SK-N-SH (cell line): ENCODE measurements at regions not wholly inside any gene's neighbourhood (a gene's known extent, or its start where the extent isn't known, plus 50 kb on each side); places are given as distances from the start of the nearest gene placed in this dataset.

ENCODE experiments used
- CTCF ChIA-PET: fragments of 300-600, 350-600 bp; formaldehyde crosslinking; extraction: SDS; loops from one replicate; lab custom pipeline; 2021; lab: Yijun Ruan, JAX
- POLR2A ChIA-PET: fragments of 350-600 bp; sonication (Branson Sonifier 250); formaldehyde crosslinking; extraction: SDS; loops from one replicate; lab custom pipeline; 2020; ENCODE audit warnings: antibody characterized with exemption, inconsistent platforms; lab: Yijun Ruan, JAX
- DNase-seq: peaks from one replicate; pipeline ENCODE4 v3.0.0; 2012
- H2AFZ ChIP-seq: fragments of 200-600 bp; sonication (generic); 2 replicates; pipeline ENCODE4 v1.8.1; 2016; ENCODE audit warnings: antibody characterized with exemption, mild to moderate bottlenecking, low read depth
- H3F3A ChIP-seq: fragments of 200-600 bp; sonication (generic); replicated peaks from 2 replicates; pipeline ENCODE3; 2016; ENCODE audit warnings: antibody characterized with exemption, mild to moderate bottlenecking; ENCODE audit not compliant: insufficient read depth
- H3K27ac ChIP-seq, 2 experiments: fragments of 200-500 bp in 1 of 2; fragments of 200-600 bp in 1 of 2; sonication (Bioruptor generic) in 1 of 2; sonication (generic), shearing (Covaris generic) in 1 of 2; 2 replicates each; pipeline versions ENCODE4 v1.5.1 to v1.6.1; 2014 to 2016; ENCODE audit warnings: low read depth in 2 of 2, inconsistent platforms in 1 of 2, low read length in 1 of 2, mild to moderate bottlenecking in 1 of 2, mixed read lengths in 1 of 2
- H3K27me3 ChIP-seq: fragments of 200-600 bp; sonication (generic), shearing (Covaris generic); 2 replicates; pipeline ENCODE4 v1.6.1; 2016; ENCODE audit warnings: mixed run types; ENCODE audit not compliant: insufficient read depth
- H3K36me3 ChIP-seq, 2 experiments: fragments of 200-500 bp in 1 of 2; fragments of 200-600 bp in 1 of 2; sonication (Bioruptor generic) in 1 of 2; sonication (generic) in 1 of 2; replicated peaks in 1 of 2; 2 replicates each; pipeline versions ENCODE3 to v1.5.1; 2014 to 2016; ENCODE audit warnings: low read length in 1 of 2, mild to moderate bottlenecking in 1 of 2; ENCODE audit not compliant: insufficient read depth in 2 of 2, control insufficient read depth in 1 of 2
- H3K4me1 ChIP-seq, 2 experiments: fragments of 200-500 bp in 1 of 2; fragments of 200-600 bp in 1 of 2; sonication (Bioruptor generic) in 1 of 2; sonication (generic), shearing (Covaris generic) in 1 of 2; 2 replicates each; pipeline versions ENCODE4 v1.5.1 to v1.6.1; 2014 to 2016; ENCODE audit warnings: low read depth in 1 of 2, low read length in 1 of 2, mixed run types in 1 of 2; ENCODE audit not compliant: insufficient read depth in 2 of 2, control insufficient read depth in 1 of 2
- H3K4me2 ChIP-seq: fragments of 200-600 bp; sonication (generic), shearing (Covaris generic); 2 replicates; pipeline ENCODE4 v1.6.1; 2017; ENCODE audit warnings: mixed run types
- H3K4me3 ChIP-seq, 2 experiments: fragments of 200-500 bp in 1 of 2; fragments of 200-600 bp in 1 of 2; sonication (Bioruptor generic) in 1 of 2; sonication (generic), shearing (Covaris generic) in 1 of 2; 2 replicates each; pipeline versions ENCODE4 v1.5.1 to v1.8.1; 2014 to 2016; ENCODE audit warnings: low read depth in 2 of 2, inconsistent platforms in 1 of 2, low read length in 1 of 2, mild to moderate bottlenecking in 1 of 2, mixed read lengths in 1 of 2, moderate library complexity in 1 of 2
- H3K79me2 ChIP-seq: fragments of 200-600 bp; sonication (generic); 2 replicates; pipeline ENCODE4 v1.8.1; 2017; ENCODE audit warnings: mild to moderate bottlenecking; ENCODE audit not compliant: insufficient read depth
- H3K9ac ChIP-seq: fragments of 200-600 bp; sonication (generic); 2 replicates; pipeline ENCODE4 v1.6.1; 2017; ENCODE audit warnings: mixed run types
- H3K9me2 ChIP-seq: fragments of 200-600 bp; sonication (generic); 2 replicates; pipeline ENCODE4 v1.6.1; 2017; ENCODE audit warnings: mixed run types
- H3K9me3 ChIP-seq: fragments of 200-600 bp; sonication (generic); 2 replicates; pipeline ENCODE4 v1.6.1; 2017; ENCODE audit warnings: mixed run types, mild to moderate bottlenecking, moderate library complexity
- H4K20me1 ChIP-seq: fragments of 200-600 bp; sonication (generic); 2 replicates; pipeline ENCODE4 v1.6.1; 2017; ENCODE audit warnings: mild to moderate bottlenecking, mixed run types; ENCODE audit not compliant: insufficient read depth
- FOSL2 ChIP-seq: IDR thresholded peaks from 2 replicates; pipeline ENCODE4 v1.4.0; 2012; ENCODE audit warnings: low read depth, mild to moderate bottlenecking, moderate library complexity, borderline replicate concordance
- GABPA ChIP-seq: IDR thresholded peaks from 2 replicates; pipeline ENCODE4 v1.4.0; 2012; ENCODE audit warnings: low read depth, mild to moderate bottlenecking
- GATA2 ChIP-seq: sonication (generic); formaldehyde crosslinking; IDR thresholded peaks from 2 replicates; pipeline ENCODE4 v1.5.0; 2020; ENCODE audit warnings: mild to moderate bottlenecking, missing genetic modification reagents
- JUND ChIP-seq: IDR thresholded peaks from 2 replicates; pipeline ENCODE4 v1.4.0; 2012
- MEF2A ChIP-seq: IDR thresholded peaks from 2 replicates; pipeline ENCODE4 v1.4.0; 2012; ENCODE audit warnings: low read depth, borderline replicate concordance
- MXI1 ChIP-seq: IDR thresholded peaks from 2 replicates; pipeline ENCODE4 v1.6.1; 2012; ENCODE audit warnings: mild to moderate bottlenecking, low read depth, low read length, improper control_type of control experiment
- NFIC ChIP-seq: IDR thresholded peaks from 2 replicates; pipeline ENCODE4 v1.4.0; 2012; ENCODE audit warnings: borderline replicate concordance
- POLR2AphosphoS5 ChIP-seq: IDR thresholded peaks from 2 replicates; pipeline ENCODE4 v1.6.1; 2012; ENCODE audit warnings: low read depth, low read length
- RCOR1 ChIP-seq: fragments of 150-350 bp; IDR thresholded peaks from 2 replicates; pipeline ENCODE4 v1.6.1; 2017; ENCODE audit warnings: antibody characterized with exemption, low read length
- RFX5 ChIP-seq: IDR thresholded peaks from 2 replicates; pipeline ENCODE4 v1.6.1; 2012; ENCODE audit warnings: mild to moderate bottlenecking, improper control_type of control experiment, low read length
- RXRA ChIP-seq: IDR thresholded peaks from 2 replicates; pipeline ENCODE4 v1.4.0; 2012; ENCODE audit warnings: low read depth, mild to moderate bottlenecking, borderline replicate concordance
- SIN3A ChIP-seq: IDR thresholded peaks from 2 replicates; pipeline ENCODE4 v1.6.1; 2012; ENCODE audit warnings: low read depth, mild to moderate bottlenecking, low read length, moderate library complexity, borderline replicate concordance
- SMC3 ChIP-seq: IDR thresholded peaks from 2 replicates; pipeline ENCODE4 v1.6.1; 2012; ENCODE audit warnings: low read depth, low read length, improper control_type of control experiment
- TAF1 ChIP-seq: IDR thresholded peaks from 2 replicates; pipeline ENCODE4 v1.6.1; 2012; ENCODE audit warnings: low read depth, mild to moderate bottlenecking, low read length, moderate library complexity, borderline replicate concordance
- USF2 ChIP-seq: fragments of 150-350 bp; IDR thresholded peaks from 2 replicates; pipeline ENCODE4 v1.6.1; 2017; ENCODE audit warnings: antibody characterized with exemption, low read length, low read depth, borderline replicate concordance
- YY1 ChIP-seq: IDR thresholded peaks from 2 replicates; pipeline ENCODE4 v1.4.0; 2012; ENCODE audit warnings: low read depth, mild to moderate bottlenecking
- ZBTB33 ChIP-seq: IDR thresholded peaks from 2 replicates; pipeline ENCODE4 v1.4.0; 2012; ENCODE audit warnings: low read depth, borderline replicate concordance
- WGBS: methylation state at CpG from one replicate; pipeline ENCODE4 v1.1.6; 2017; ENCODE audit warnings: low lambda C conversion rate; 5-methylcytosine and 5-hydroxymethylcytosine counted together
- TF ChIP-seq, protein P1 (sequence below): fragments of 200-600 bp; sonication (generic); IDR thresholded peaks from 2 replicates; pipeline ENCODE4 v1.6.1; 2017; ENCODE audit warnings: antibody characterized with exemption, mild to moderate bottlenecking, moderate library complexity
- TF ChIP-seq, protein P2 (sequence below): IDR thresholded peaks from 2 replicates; pipeline ENCODE4 v1.4.0; 2012; ENCODE audit warnings: low read depth

DNA sequence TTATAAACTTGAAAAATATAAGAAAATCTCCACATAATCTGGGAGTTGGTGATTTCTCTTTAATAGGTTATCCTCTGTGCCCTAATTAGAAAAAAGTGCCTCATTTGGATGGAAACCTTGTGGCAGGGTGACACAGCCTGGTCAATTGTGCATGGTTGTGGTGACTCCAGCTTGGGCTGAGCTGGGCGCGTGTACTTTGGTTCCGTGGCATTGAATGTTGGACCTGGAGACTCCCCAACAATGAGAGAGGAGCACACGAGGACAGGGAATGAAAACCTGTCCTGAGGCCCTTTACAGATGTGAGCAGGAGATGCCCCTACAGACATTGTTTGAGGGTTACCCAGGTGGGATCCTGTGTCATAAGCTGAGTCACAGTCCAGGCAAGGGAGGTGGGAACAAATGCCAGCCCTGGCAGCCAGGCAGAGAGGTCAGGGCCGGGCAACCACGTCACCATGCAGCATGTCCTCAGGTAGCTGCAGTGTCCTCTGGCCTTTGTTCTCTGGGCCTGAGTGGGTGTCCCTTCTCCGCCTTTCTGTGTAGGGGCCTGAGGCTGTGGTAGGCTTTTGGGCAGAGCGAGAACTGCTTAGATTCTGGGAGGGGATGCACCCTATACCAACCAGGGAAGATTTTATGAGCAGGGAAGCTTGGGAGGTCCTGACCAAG, 147.4 kb upstream of the TBX20 start:
- CTCF ChIA-PET: interaction anchor here (1.2 kb wide), 1 partner anchor 11 kb away, joined by 5 read pairs; no protein-coding TSS in a partner anchor
- TF ChIP-seq GABPA (no peak), TAF1 (no peak)
- TF ChIP-seq, all 33 proteins: peak for 0
- H3K79me2 ChIP-seq: no peaks in the 10 kb centered on the region
- H3F3A ChIP-seq: no peaks in the 10 kb centered on the region
- H3K36me3 ChIP-seq: no peaks in the 10 kb centered on the region
- POLR2A ChIA-PET: no interaction called here
- no peaks in the 10 kb centered on the region for H4K20me1 ChIP-seq
- no peak overlapping the region for H3K9ac ChIP-seq
- no peak overlapping the region for H3K27ac ChIP-seq
- H3K4me2 ChIP-seq: no peak overlapping the region
- H3K9me3 ChIP-seq: no peaks in the 10 kb centered on the region
- H2AFZ ChIP-seq: no peak overlapping the region
- no peaks in the 10 kb centered on the region; the same call in 1 of the 2 replicates for H3K27me3 ChIP-seq
- H3K4me1 ChIP-seq: no peaks in the 10 kb centered on the region
- DNase-seq: no peak
- WGBS: 55% methylated on average over 8 of the region's 8 CpGs
- H3K4me3 ChIP-seq: no peak overlapping the region
- no peaks in the 10 kb centered on the region for H3K9me2 ChIP-seq

DNA sequence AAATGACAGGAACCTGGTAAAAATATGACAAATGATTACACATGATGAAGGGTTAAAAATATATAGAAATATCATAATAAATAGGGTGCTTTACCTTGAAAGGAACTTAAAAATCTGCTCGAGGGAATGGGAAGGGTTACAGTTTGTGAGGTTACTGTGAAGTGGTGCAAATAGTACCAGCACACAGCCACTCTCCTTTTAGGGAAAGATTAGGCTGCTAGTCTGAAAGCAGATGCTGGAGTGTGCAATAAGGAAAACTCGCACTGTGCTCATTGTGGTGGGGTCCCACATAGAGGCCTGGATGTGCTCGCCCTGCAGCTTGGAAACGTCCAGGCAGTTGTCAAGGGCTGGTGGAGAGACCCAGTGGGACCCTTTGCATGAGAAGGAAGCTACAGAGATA, 145.9 kb upstream of the TBX20 start:
- Histone ChIP-seq H3K4me2 (no peak overlapping the region), H4K20me1 (no peaks in the 10 kb centered on the region), H3K4me1 (no peaks in the 10 kb centered on the region; a peak in 1 of 4 replicates), H3K36me3 (no peaks in the 10 kb centered on the region), H2AFZ (no peak overlapping the region), H3K9me2 (no peaks in the 10 kb centered on the region), H3K9me3 (no peaks in the 10 kb centered on the region), H3K79me2 (no peaks in the 10 kb centered on the region), H3F3A (no peaks in the 10 kb centered on the region), H3K27ac (no peak overlapping the region), H3K27me3 (no peaks in the 10 kb centered on the region; the same call in 1 of the 2 replicates), H3K4me3 (no peak overlapping the region), H3K9ac (no peak overlapping the region)
- POLR2A ChIA-PET: no interaction called here
- DNase-seq: no peak
- TF ChIP-seq ZBTB33 (no peak), POLR2AphosphoS5 (no peak), MEF2A (no peak), SMC3 (no peak), JUND (no peak), MXI1 (no peak), GATA2 (no peak), RFX5 (no peak), FOSL2 (no peak), SIN3A (no peak), RCOR1 (no peak), GABPA (no peak), USF2 (no peak), RXRA (no peak), YY1 (no peak), NFIC (no peak)
- TF ChIP-seq, protein P1, sequence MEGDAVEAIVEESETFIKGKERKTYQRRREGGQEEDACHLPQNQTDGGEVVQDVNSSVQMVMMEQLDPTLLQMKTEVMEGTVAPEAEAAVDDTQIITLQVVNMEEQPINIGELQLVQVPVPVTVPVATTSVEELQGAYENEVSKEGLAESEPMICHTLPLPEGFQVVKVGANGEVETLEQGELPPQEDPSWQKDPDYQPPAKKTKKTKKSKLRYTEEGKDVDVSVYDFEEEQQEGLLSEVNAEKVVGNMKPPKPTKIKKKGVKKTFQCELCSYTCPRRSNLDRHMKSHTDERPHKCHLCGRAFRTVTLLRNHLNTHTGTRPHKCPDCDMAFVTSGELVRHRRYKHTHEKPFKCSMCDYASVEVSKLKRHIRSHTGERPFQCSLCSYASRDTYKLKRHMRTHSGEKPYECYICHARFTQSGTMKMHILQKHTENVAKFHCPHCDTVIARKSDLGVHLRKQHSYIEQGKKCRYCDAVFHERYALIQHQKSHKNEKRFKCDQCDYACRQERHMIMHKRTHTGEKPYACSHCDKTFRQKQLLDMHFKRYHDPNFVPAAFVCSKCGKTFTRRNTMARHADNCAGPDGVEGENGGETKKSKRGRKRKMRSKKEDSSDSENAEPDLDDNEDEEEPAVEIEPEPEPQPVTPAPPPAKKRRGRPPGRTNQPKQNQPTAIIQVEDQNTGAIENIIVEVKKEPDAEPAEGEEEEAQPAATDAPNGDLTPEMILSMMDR: no peak
- TF ChIP-seq, protein P2, sequence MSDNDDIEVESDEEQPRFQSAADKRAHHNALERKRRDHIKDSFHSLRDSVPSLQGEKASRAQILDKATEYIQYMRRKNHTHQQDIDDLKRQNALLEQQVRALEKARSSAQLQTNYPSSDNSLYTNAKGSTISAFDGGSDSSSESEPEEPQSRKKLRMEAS: no peak
- WGBS: 19% methylated on average over 4 of the region's 4 CpGs
- CTCF ChIA-PET: interaction anchor here (1.0 kb wide), 1 partner anchor 25 kb away, joined by 5 read pairs; no protein-coding TSS in a partner anchor
